IMR-90 (cell line): ENCODE measurements at regions not wholly inside any gene's neighbourhood (a gene's known extent, or its start where the extent isn't known, plus 50 kb on each side); places are given as distances from the start of the nearest gene placed in this dataset.

ENCODE experiments used
- ATAC-seq: fragments of 200-7000 bp; cut with Tn5 transposase; 2 replicates; pipeline ENCODE4 v1.9.1; 2020; ENCODE audit warnings: low read depth, mild to moderate bottlenecking, moderate library complexity
- BruUV-seq: library from RNA; stranded (reverse); fragments of 400-500 nt; replicated peaks from 2 replicates; lab custom pipeline; 2021; lab: Mats Ljungman, UMichigan
- CTCF ChIA-PET: fragments of 300-600 bp; formaldehyde crosslinking; extraction: SDS; loops from one replicate; lab custom pipeline; 2021; ENCODE audit warnings: antibody characterized with exemption; lab: Yijun Ruan, JAX
- POLR2A ChIA-PET: fragments of 300-600 bp; sonication (Branson Sonifier 250); formaldehyde crosslinking; loops from one replicate; lab custom pipeline; 2022; ENCODE audit warnings: antibody characterized with exemption; ENCODE audit not compliant: unreplicated experiment; lab: Charles Lee
- DNase-seq: peaks from one replicate; pipeline ENCODE4 v3.0.0; 2013
- H2AFZ ChIP-seq: replicated peaks from 2 replicates; pipeline ENCODE3; 2013; ENCODE audit warnings: low read length, mild to moderate bottlenecking; ENCODE audit not compliant: poor library complexity
- H2AK5ac ChIP-seq: 2 replicates; pipeline ENCODE4 v1.6.1; 2013; ENCODE audit warnings: low read depth, low read length, inconsistent platforms
- H2AK9ac ChIP-seq: replicated peaks from 2 replicates; pipeline ENCODE3; 2013; ENCODE audit warnings: mild to moderate bottlenecking, low read depth, low read length, moderate library complexity; ENCODE audit not compliant: poor library complexity
- H2BK120ac ChIP-seq: 2 replicates; pipeline ENCODE4 v1.6.1; 2013; ENCODE audit warnings: low read depth, low read length, inconsistent platforms
- H2BK15ac ChIP-seq: 3 replicates; pipeline ENCODE4 v1.6.1; 2013; ENCODE audit warnings: low read depth, low read length, inconsistent platforms
- H2BK20ac ChIP-seq: 2 replicates; pipeline ENCODE4 v1.6.1; 2013; ENCODE audit warnings: low read depth, mild to moderate bottlenecking, inconsistent platforms, low read length, moderate library complexity
- H2BK5ac ChIP-seq: 2 replicates; pipeline ENCODE4 v1.6.1; 2013; ENCODE audit warnings: mild to moderate bottlenecking, low read depth, low read length, inconsistent platforms; ENCODE audit not compliant: poor library complexity, severe bottlenecking
- H3K14ac ChIP-seq: replicated peaks from 2 replicates; pipeline ENCODE4 v1.6.1; 2013; ENCODE audit warnings: low read depth, low read length, inconsistent platforms
- H3K18ac ChIP-seq: 2 replicates; pipeline ENCODE4 v1.6.1; 2013; ENCODE audit warnings: low read depth, low read length, control low read depth
- H3K23ac ChIP-seq: 2 replicates; pipeline ENCODE4 v1.6.1; 2013; ENCODE audit warnings: low read depth, low read length, inconsistent platforms
- H3K27ac ChIP-seq: 2 replicates; pipeline ENCODE4 v1.5.1; 2013; ENCODE audit warnings: mild to moderate bottlenecking, control low read depth, low read length; ENCODE audit not compliant: insufficient read depth
- H3K27me3 ChIP-seq: 2 replicates; pipeline ENCODE4 v1.6.1; 2013; ENCODE audit warnings: low read length; ENCODE audit not compliant: control insufficient read depth, insufficient read depth
- H3K36me3 ChIP-seq: 2 replicates; pipeline ENCODE4 v1.6.1; 2013; ENCODE audit warnings: low read length, mixed read lengths; ENCODE audit not compliant: control insufficient read depth, insufficient read depth
- H3K4ac ChIP-seq: 2 replicates; pipeline ENCODE4 v1.6.1; 2013; ENCODE audit warnings: low read depth, low read length, inconsistent platforms
- H3K4me1 ChIP-seq: 2 replicates; pipeline ENCODE4 v1.6.1; 2013; ENCODE audit warnings: low read length, mixed read lengths; ENCODE audit not compliant: control insufficient read depth, insufficient read depth
- H3K4me2 ChIP-seq: 2 replicates; pipeline ENCODE4 v1.6.1; 2013; ENCODE audit warnings: low read depth, mild to moderate bottlenecking, control low read depth, low read length, moderate library complexity
- H3K4me3 ChIP-seq: 2 replicates; pipeline ENCODE4 v1.5.1; 2013; ENCODE audit warnings: low read depth, mild to moderate bottlenecking, control low read depth, low read length, moderate library complexity; ENCODE audit not compliant: insufficient read depth
- H3K56ac ChIP-seq: 2 replicates; pipeline ENCODE4 v1.6.1; 2013; ENCODE audit warnings: low read length, inconsistent platforms; ENCODE audit not compliant: insufficient read depth; ENCODE audit errors: extremely low read depth
- H3K79me1 ChIP-seq, 2 experiments: 2 replicates each; pipeline ENCODE4 v1.6.1; 2013; ENCODE audit warnings: low read length in 2 of 2, inconsistent platforms in 1 of 2, low read depth in 1 of 2
- H3K9ac ChIP-seq: 2 replicates; pipeline ENCODE4 v1.6.1; 2013; ENCODE audit warnings: low read depth, low read length, control low read depth
- H3K9me1 ChIP-seq: 2 replicates; pipeline ENCODE4 v1.6.1; 2013; ENCODE audit warnings: low read length, inconsistent platforms; ENCODE audit not compliant: insufficient read depth
- H3K9me3 ChIP-seq: 2 replicates; pipeline ENCODE4 v1.6.1; 2013; ENCODE audit warnings: low read length; ENCODE audit not compliant: control insufficient read depth, insufficient read depth
- H4K20me1 ChIP-seq: 2 replicates; pipeline ENCODE4 v1.6.1; 2013; ENCODE audit warnings: low read length, inconsistent platforms; ENCODE audit not compliant: insufficient read depth
- H4K5ac ChIP-seq: 2 replicates; pipeline ENCODE4 v1.6.1; 2013; ENCODE audit warnings: mild to moderate bottlenecking, low read depth, low read length, control low read depth
- H4K8ac ChIP-seq, 2 experiments: 2 replicates each; pipeline ENCODE4 v1.6.1; 2013; ENCODE audit warnings: low read depth in 2 of 2, low read length in 2 of 2, control low read depth in 1 of 2, inconsistent platforms in 1 of 2
- H4K91ac ChIP-seq: 2 replicates; pipeline ENCODE4 v1.6.1; 2013; ENCODE audit warnings: low read depth, low read length, inconsistent platforms; ENCODE audit not compliant: insufficient read depth
- BHLHE40 ChIP-seq: fragments of 150-350 bp; IDR thresholded peaks from 2 replicates; pipeline ENCODE4 v1.6.1; 2016; ENCODE audit warnings: mild to moderate bottlenecking, low read depth, low read length
- CHD1 ChIP-seq: IDR thresholded peaks from 2 replicates; pipeline ENCODE4 v1.6.1; 2012; ENCODE audit warnings: low read depth, low read length, improper control_type of control experiment
- CTCF ChIP-seq: conservative IDR thresholded peaks from 2 replicates; pipeline ENCODE4 v1.5.1; 2012; ENCODE audit warnings: mild to moderate bottlenecking, low read depth, low read length, improper control_type of control experiment
- NFE2L2 ChIP-seq: fragments of 150-350 bp; IDR thresholded peaks from 2 replicates; pipeline ENCODE4 v1.6.1; 2016; ENCODE audit warnings: low read depth, mild to moderate bottlenecking, low read length
- RCOR1 ChIP-seq: IDR thresholded peaks from 2 replicates; pipeline ENCODE4 v1.6.1; 2012; ENCODE audit warnings: mild to moderate bottlenecking, low read length, improper control_type of control experiment; ENCODE audit not compliant: insufficient replicate concordance
- RFX5 ChIP-seq: IDR thresholded peaks from 2 replicates; pipeline ENCODE4 v1.8.0; 2012; ENCODE audit warnings: low read depth, mild to moderate bottlenecking, low read length, moderate library complexity
- SMC3 ChIP-seq: fragments of 150-350 bp; IDR thresholded peaks from 2 replicates; pipeline ENCODE4 v1.6.1; 2016; ENCODE audit warnings: low read depth, mild to moderate bottlenecking, antibody characterized with exemption, low read length, moderate library complexity
- whole genome bisulfite sequencing, 2 experiments: methylation state at CpG; one replicate each; pipeline versions ENCODE4 v1.1.5 to v1.1.7; 2013; ENCODE audit warnings: missing lambda C conversion rate in 2 of 2; ENCODE audit not compliant: insufficient read length in 1 of 2; ENCODE audit errors: extremely low coverage in 2 of 2; 5-methylcytosine and 5-hydroxymethylcytosine counted together
- dilution Hi-C: fragments of 300-500 bp; cut with HindIII; formaldehyde crosslinking; loops from one replicate; pipeline ENCODE4 v1.14.3; 2018; ENCODE audit warnings: low sequenced_read_pairs; ENCODE audit not compliant: unreplicated experiment
- in situ Hi-C: fragments of 300-500 bp; cut with MboI; formaldehyde crosslinking; loops from 3 replicates; pipeline ENCODE4 v1.14.3; 2019; ENCODE audit warnings: low sequenced_read_pairs, inconsistent platforms, mixed read lengths
- intact Hi-C: fragments of 100-400 bp; cut with micrococcal nuclease; formaldehyde crosslinking; loops from 2 replicates; pipeline ENCODE4 v1.10.0; 2022
- TF ChIP-seq, protein P1 (sequence below): fragments of 150-350 bp; IDR thresholded peaks from 2 replicates; pipeline ENCODE4 v1.6.1; 2017; ENCODE audit warnings: mild to moderate bottlenecking, antibody characterized with exemption, low read length, low read depth

DNA sequence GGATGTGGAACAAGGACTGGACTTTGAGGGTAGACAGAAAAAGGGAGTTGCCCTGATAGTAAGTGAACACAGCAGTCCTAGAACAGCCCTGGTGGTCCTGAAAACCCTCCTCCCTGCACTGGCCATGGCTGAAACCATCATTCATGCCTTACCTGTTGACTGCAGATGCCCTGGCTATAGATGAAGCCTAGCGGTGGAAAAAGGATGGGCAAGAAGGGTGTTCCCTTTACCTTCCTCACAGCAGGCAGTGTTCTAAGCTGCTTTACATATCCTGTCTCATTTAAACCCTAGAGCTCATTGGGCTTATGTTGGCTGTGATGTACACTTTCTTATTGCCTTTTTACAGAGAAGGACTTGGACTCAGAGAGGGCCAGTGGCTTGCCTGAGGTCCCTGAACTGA lies 133.6 kb downstream of the C11orf91 start:
- no peaks in the 10 kb centered on the region for H3K4me1 ChIP-seq
- H4K20me1 ChIP-seq: no peaks in the 10 kb centered on the region
- H3K23ac ChIP-seq: no peak overlapping the region
- dilution Hi-C loops: no loop called here
- H2AK9ac ChIP-seq: no peak overlapping the region
- ATAC-seq (no peak), DNase-seq (no peak)
- H3K56ac ChIP-seq: no peak overlapping the region
- H3K36me3 ChIP-seq: no peaks in the 10 kb centered on the region
- no peak overlapping the region for H3K27ac ChIP-seq
- no peaks in the 10 kb centered on the region for H3K9me3 ChIP-seq
- no peak overlapping the region for H2AFZ ChIP-seq
- no peak overlapping the region for H3K14ac ChIP-seq
- CTCF ChIA-PET: no interaction called here
- no peaks in the 10 kb centered on the region for H3K79me1 ChIP-seq
- TF ChIP-seq RFX5 (no peak), BHLHE40 (no peak), CHD1 (no peak), SMC3 (no peak), CTCF (no peak), NFE2L2 (no peak), RCOR1 (no peak)
- TF ChIP-seq, protein P1, sequence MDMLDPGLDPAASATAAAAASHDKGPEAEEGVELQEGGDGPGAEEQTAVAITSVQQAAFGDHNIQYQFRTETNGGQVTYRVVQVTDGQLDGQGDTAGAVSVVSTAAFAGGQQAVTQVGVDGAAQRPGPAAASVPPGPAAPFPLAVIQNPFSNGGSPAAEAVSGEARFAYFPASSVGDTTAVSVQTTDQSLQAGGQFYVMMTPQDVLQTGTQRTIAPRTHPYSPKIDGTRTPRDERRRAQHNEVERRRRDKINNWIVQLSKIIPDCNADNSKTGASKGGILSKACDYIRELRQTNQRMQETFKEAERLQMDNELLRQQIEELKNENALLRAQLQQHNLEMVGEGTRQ: no peak
- no peak overlapping the region for H4K8ac ChIP-seq
- no peak overlapping the region for H3K9ac ChIP-seq
- BruUV-seq: no TSS peak
- H3K4me3 ChIP-seq: no peak overlapping the region
- WGBS, 2 experiments: no CpG with 5 or more reads among the region's 1 CpG
- no peak overlapping the region for H3K4ac ChIP-seq
- H4K5ac ChIP-seq: no peak overlapping the region
- no peak overlapping the region for H4K91ac ChIP-seq
- H2BK120ac ChIP-seq: no peak overlapping the region
- in situ Hi-C loops: no loop called here
- H3K27me3 ChIP-seq: no peaks in the 10 kb centered on the region; the same call in 1 of the 2 replicates
- H3K18ac ChIP-seq: no peak overlapping the region
- intact Hi-C loops: no loop called here
- peaks cover 5% of the 10 kb centered on the region; the same call in 1 of the 2 replicates for H3K9me1 ChIP-seq
- POLR2A ChIA-PET: no interaction called here
- no peak overlapping the region for H3K4me2 ChIP-seq
- H2AK5ac ChIP-seq: no peak overlapping the region
- no peak overlapping the region for H2BK15ac ChIP-seq
- H2BK20ac ChIP-seq: no peak overlapping the region
- no peak overlapping the region for H2BK5ac ChIP-seq
